GM18951 (cell line): ENCODE measurements at regions not wholly inside any gene's neighbourhood (a gene's known extent, or its start where the extent isn't known, plus 50 kb on each side); places are given as distances from the start of the nearest gene placed in this dataset.

Experiments used
- POLR2A ChIP-seq: IDR thresholded peaks from 4 replicates; pipeline ENCODE4 v1.6.1; 2011; ENCODE audit warnings: mild to moderate bottlenecking; ENCODE audit not compliant: insufficient read length, insufficient read depth; ENCODE audit errors: extremely low read depth
- in situ Hi-C: fragments of 300-500 bp; cut with MboI; formaldehyde crosslinking; loops from one replicate; pipeline ENCODE4 v1.12.0; 2022; ENCODE audit warnings: low sequenced_read_pairs, mixed read lengths, inconsistent platforms; ENCODE audit not compliant: unreplicated experiment

DNA sequence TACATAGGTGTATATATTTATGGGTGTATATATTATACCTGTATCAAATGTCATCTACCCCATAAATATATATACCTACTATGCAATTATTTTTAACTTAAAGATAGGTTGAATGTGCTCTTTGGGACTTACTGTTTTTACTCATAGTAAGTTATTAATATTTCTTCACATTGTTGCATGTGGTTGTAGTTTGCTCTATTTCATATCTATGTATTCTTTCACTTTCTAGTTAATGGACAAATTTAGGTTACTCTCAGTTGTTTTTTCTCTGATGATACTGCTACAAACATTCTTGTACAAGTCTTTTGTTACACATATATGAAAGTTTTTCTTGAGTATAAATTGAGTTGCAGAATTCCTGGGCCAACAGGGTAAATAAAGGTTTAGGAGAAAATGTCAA is 601.8 kb upstream of the ID2 start:
- no peak for TF ChIP-seq POLR2A
- in situ Hi-C loops: no loop called here

DNA sequence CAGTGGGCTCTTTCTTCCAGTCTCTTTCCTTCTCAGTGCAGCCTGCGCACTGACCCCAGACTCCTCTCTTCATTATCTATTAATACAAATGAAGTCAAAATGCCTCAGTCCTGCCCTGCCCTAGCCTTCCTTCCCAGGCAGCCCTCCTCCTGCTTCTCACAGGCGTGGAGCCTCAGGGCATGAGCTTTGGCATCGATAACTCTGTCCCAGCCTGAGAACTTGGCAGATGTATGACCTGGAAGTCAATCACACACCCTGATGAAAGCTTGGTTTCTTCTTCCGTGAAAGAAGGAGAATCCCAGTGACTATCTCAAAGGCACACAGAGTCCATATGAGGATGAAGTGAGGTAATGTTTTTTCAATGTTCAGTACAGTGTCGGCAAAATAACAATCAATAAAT is 600.7 kb upstream of the ID2 start:
- no peak for TF ChIP-seq POLR2A
- in situ Hi-C loops: no loop called here

- TF ChIP-seq POLR2A: no peak
- in situ Hi-C loops: no loop called here
Observed at GRCh38 chr2:8082840-8083239, 599.0 kb upstream of the ID2 start.

DNA sequence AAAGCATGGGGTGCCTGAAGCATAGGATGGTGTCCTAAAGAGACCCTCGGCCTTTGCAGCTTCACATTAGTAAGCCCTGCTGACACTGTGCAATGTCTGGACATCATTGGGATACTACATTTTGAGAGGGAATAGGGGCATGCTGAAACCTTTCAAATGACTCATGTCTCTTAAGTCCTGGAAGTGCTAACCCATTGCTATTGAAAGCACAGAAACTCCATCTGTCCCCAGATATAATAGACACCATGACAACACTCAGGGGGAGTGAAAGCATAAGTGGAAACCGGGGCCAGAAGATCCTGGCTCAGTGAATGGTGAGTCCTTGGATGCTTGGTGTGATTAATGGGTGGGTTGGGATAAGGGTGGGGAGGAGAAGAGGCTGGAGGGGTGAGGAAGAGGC is 595.5 kb upstream of the ID2 start:
- in situ Hi-C loops: no loop called here
- no peak for TF ChIP-seq POLR2A

GRCh38 chr2:8086796-8087479 is 594.9 kb upstream of the ID2 start:
- in situ Hi-C loops: no loop called here
- no peak for TF ChIP-seq POLR2A

DNA sequence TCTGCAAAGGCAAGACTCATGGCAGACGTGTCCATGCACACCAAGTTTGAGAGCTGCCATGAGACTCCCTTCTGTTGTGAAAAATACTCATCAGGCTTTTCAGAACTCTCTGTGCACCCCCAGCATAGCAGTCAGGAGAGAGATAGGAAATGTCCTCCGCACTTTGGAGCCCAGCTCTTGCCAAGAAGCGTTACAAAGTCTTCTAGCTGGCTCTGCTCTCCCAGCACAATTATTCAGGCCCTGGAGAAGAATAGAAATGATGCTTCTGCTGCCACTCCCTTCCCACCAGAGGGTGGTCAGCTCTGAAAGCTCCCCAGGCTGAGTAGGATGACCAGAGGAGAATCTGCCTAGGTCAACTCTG is 594.4 kb upstream of the ID2 start:
- in situ Hi-C loops: no loop called here
- no peak for TF ChIP-seq POLR2A

DNA sequence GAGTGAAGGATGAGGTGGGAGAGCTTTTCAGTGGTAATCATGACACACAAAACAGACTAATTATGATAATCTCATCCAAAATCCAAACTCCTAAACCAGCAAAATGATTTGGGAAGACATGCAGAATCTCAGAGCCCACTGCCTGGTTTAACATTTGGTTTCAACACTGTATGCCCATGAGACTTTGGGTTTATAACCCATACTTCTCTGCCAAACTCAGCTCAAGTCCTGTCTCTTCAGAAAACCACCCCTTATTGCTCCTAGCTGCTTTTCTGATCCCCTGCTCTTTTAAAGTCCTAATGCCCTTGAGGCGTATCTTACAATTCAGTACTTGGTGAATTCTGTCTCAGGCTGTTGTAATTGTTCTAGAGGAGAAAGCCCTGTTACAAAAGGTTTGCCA is 593.0 kb upstream of the ID2 start:
- no peak for TF ChIP-seq POLR2A
- in situ Hi-C loops: no loop called here

DNA sequence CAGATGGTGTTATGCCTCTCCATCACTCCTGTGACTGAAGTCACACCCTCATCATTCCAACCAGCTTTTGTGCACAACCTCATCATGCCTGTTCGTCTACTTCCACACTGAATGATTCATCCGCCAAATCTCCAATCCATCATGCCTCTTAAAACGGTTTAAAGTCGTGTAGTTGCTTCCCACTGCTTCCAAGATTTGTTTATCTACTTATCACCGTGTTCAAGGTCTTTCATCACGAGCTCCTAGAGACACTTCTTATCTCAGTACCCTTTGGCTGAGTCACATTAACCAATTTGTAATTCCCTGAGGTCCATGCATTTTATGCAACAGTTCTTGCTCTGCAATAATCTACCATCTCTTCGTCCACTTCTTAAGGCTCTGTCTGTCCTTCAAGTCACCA is 592.3 kb upstream of the ID2 start:
- in situ Hi-C loops: no loop called here
- no peak for TF ChIP-seq POLR2A

DNA sequence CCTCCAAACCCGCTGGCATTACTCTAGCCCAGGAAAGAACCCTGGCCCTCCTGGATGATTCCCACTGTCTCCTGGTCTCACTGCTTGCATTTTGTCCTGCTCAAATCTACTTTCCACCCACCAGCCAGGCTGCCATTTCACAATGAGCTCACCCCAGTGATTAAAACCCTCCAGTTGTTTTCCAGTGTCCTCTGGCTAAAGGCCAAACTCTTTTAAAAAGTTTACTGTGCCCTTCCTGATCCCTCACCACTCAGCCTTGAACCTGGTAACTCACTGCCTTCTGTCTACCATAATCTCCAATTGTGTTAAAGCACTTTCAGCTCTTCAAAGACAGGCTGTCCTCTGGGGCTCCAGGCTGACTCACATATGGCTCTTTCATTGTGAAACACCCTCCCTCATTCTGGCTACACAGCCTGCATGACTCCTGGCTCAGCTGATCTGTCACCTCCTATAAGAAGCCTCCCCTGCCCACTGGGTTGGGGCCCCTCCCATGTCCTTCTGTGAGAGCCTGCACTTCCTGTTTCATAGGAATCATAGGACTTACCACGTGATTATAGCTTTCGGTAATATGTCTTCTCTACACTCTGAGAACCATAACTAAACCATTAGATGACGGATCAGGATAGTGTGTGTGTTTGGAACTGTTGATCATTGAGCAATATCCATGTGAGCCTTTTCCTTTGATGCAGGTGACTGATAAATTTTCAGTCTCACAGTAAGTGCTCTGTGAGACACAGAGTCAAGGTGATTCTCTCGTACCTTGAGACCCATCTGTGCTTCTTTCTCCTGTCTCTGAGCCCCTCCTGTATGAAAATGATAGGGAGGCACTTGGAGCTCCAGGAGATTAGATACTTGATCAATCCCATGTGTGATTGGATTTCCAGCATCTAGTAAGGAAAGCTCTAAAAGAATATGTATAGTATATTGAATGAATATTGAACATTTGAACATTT is 590.8 kb upstream of the ID2 start:
- in situ Hi-C loops: no loop called here
- no peak for TF ChIP-seq POLR2A

GRCh38 chr2:8094526-8094925 is 587.3 kb upstream of the ID2 start:
- in situ Hi-C loops: no loop called here

GRCh38 chr2:8095978-8096377 is 585.9 kb upstream of the ID2 start:
- in situ Hi-C loops: no loop called here
- TF ChIP-seq POLR2A: no peak

More at GRCh38 chr2:8094526-8094925, 587.3 kb upstream of the ID2 start:
- TF ChIP-seq POLR2A: no peak

GRCh38 chr2:8096484-8096883 is 585.4 kb upstream of the ID2 start:
- TF ChIP-seq POLR2A: no peak
- in situ Hi-C loops: no loop called here

DNA sequence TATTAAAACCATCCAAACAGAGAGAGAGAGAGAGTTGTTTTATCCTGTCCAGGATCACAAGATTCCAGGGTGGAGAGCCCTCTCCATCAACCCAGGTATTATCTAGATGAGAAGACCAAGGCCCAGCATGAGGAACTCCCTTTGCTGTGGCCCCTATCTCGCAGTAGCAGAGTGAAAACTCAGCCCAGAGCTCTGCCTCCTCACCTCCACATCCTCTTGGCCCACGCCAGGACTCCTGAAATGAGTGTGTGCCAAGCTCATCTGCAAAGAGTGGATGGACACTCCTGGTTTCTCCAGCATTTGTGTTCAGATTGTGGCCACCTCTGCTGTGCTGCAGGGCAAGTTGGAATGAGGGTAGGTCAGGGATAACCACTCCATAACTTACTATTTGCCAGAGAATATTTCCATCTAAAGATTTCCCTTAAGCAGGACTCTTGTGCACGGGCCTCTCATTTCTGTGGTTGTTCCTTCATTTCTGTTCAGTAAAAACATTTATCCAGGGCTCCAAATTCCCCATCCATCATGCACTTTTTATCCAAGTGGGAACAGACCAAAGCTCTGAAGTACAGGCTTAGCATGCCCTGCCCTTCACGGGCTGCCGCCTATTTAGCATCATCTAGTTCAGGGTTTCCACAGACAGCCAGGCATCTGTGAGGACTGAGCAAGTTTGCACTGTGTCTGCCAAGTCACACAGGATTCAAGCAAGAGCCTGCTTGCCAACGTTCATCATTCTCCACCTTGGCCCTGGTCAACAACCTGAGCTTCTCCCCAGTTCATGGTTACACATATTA is 583.2 kb upstream of the ID2 start:
- in situ Hi-C loops: no loop called here
- TF ChIP-seq POLR2A: no peak

- no peak for TF ChIP-seq POLR2A
- in situ Hi-C loops: no loop called here
Observed at GRCh38 chr2:8099267-8099582, 582.6 kb upstream of the ID2 start.
